Right atrium auricular region (tissue), 2 donors: ENCODE measurements at regions not wholly inside any gene's neighbourhood (a gene's known extent, or its start where the extent isn't known, plus 50 kb on each side); places are given as distances from the start of the nearest gene placed in this dataset.
A peak's percentile ranks its signal among the peaks of the same experiment; 100 is the strongest.
"Not testable (repeated sequence)": the region's sequence is repeated elsewhere in the genome, so short reads cannot be mapped to it uniquely, and the experiment has no call there.

Source experiments
- DNase-seq: peaks from one replicate; pipeline ENCODE4 v3.0.0-alpha.2; 2019; ENCODE audit warnings: low spot score
- H3K27ac ChIP-seq, 2 donors: fragments of 200-600 bp; sonication (generic); 1 replicate in 1 of 2; 2 replicates in 1 of 2; pipeline ENCODE4 v1.5.1; 2016 to 2019
- H3K27me3 ChIP-seq, 2 donors: fragments of 200-600 bp; sonication (generic); one replicate each; pipeline versions ENCODE4 v1.5.1 to v1.6.0; 2017 to 2019
- H3K36me3 ChIP-seq: fragments of 200-600 bp; sonication (generic); one replicate; pipeline ENCODE4 v1.5.1; 2016
- H3K4me1 ChIP-seq, 2 donors: fragments of 200-600 bp; sonication (generic); one replicate each; pipeline versions ENCODE4 v1.5.1 to v1.6.0; 2017 to 2019
- H3K4me3 ChIP-seq, 2 donors: fragments of 200-600 bp; sonication (generic); 1 replicate in 1 of 2; 2 replicates in 1 of 2; pipeline ENCODE4 v1.5.1; 2017 to 2019; ENCODE audit warnings: mild to moderate bottlenecking in 1 of 2, moderate library complexity in 1 of 2
- H3K9me3 ChIP-seq, 2 donors: fragments of 200-600 bp; sonication (generic); one replicate each; pipeline ENCODE4 v1.5.1; 2019
- TF ChIP-seq, protein P1 (sequence below), 2 donors: fragments of 200-600 bp; sonication (generic); IDR thresholded peaks; one replicate each; pipeline ENCODE4 v1.5.1; 2019; ENCODE audit warnings: antibody characterized with exemption in 2 of 2

DNA sequence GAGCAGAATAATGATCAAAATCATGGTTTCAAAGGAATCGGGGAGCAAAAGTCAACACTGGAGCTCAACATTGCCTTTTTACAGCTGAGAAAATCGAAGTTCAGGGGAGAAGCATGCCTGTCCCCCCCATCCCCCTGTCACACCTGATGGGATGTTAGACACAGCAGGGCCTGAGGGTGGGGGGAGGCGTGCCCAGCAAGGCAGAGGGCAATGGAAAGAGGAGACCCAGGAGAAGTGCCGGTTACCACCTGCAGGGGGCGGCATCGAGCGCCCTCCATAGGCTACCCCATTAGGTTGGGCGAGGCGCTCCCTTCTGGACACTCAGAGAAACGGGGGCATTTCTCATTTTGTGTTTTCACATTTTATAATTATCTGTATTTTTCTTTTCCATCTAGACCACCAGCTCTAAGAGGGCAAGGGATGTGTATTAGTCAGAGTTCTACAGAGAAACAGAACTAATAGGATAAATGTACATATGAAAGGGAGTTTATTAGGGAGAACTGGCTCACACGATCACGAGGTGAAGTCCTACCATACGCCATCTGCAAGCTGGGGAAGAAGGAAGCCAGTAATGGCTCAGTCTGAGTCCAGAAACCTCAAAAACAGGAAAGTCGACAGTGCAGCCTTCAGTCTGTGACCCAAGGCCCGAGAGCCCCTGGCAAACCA, 271.3 kb downstream of the LRATD1 start:
- DNase-seq, result no peak

DNA sequence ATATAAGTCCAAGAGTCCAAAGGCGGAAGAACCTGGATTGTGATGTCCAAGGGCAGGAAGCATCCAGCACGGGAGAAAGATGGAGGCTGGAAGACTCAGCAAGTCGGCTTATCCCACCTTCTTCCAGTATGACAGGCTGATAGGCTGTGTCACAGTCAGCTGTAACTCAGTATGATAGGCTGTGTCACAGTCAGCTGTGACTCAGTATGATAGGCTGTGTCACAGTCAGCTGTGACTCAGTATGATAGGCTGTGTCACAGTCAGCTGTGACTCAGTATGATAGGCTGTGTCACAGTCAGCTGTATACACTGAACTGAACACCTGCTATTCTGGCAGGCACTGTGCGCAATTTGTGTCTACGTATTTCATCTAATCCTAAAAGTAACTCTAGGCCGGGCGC, 271.9 kb downstream of the LRATD1 start:
- not testable (repeated sequence) for H3K27me3 ChIP-seq, H3K4me1 ChIP-seq, H3K27ac ChIP-seq, H3K9me3 ChIP-seq, H3K4me3 ChIP-seq, DNase-seq, H3K36me3 ChIP-seq

More for the DNA sequence above, 271.3 kb downstream of the LRATD1 start:
- H3K36me3 ChIP-seq, result no peaks in the 10 kb centered on the region
- H3K4me1 ChIP-seq, result no peaks in the 10 kb centered on the region
- H3K9me3 ChIP-seq, result no peaks in the 10 kb centered on the region
- TF ChIP-seq, protein P1, sequence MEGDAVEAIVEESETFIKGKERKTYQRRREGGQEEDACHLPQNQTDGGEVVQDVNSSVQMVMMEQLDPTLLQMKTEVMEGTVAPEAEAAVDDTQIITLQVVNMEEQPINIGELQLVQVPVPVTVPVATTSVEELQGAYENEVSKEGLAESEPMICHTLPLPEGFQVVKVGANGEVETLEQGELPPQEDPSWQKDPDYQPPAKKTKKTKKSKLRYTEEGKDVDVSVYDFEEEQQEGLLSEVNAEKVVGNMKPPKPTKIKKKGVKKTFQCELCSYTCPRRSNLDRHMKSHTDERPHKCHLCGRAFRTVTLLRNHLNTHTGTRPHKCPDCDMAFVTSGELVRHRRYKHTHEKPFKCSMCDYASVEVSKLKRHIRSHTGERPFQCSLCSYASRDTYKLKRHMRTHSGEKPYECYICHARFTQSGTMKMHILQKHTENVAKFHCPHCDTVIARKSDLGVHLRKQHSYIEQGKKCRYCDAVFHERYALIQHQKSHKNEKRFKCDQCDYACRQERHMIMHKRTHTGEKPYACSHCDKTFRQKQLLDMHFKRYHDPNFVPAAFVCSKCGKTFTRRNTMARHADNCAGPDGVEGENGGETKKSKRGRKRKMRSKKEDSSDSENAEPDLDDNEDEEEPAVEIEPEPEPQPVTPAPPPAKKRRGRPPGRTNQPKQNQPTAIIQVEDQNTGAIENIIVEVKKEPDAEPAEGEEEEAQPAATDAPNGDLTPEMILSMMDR (IDR thresholded peaks at IDR 0.05), result peak in 1 of 2 donors; percentile 45
- no peak overlapping the region for H3K4me3 ChIP-seq
- H3K27me3 ChIP-seq, result no peaks in the 10 kb centered on the region
- H3K27ac ChIP-seq, result no peak overlapping the region

DNA sequence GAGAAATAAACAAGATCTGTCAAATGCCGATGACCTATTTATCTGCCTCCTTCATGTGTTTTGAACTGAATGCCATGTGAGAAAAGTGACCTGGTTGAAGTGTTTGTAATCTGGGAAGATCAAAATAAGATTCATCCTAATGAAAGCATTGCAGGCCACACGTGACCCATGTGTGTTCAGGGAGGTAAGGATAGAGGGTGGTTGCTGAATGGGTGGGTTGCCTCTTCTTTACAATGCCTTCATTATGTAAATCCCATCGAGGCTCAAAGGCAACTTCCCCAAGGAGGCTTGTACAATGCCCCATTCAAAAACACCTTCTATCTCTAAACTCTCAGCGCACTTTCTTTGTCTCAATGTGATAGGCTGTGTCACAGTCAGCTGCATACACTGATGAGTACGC, 273.1 kb downstream of the LRATD1 start:
- DNase-seq, result no peak
- H3K4me1 ChIP-seq, result no peaks in the 10 kb centered on the region
- H3K27me3 ChIP-seq, result no peaks in the 10 kb centered on the region
- H3K9me3 ChIP-seq, result no peaks in the 10 kb centered on the region
- TF ChIP-seq, protein P1 (IDR thresholded peaks at IDR 0.05), result no peak
- H3K36me3 ChIP-seq, result no peaks in the 10 kb centered on the region
- H3K4me3 ChIP-seq, result no peak overlapping the region
- H3K27ac ChIP-seq, result no peak overlapping the region

DNA sequence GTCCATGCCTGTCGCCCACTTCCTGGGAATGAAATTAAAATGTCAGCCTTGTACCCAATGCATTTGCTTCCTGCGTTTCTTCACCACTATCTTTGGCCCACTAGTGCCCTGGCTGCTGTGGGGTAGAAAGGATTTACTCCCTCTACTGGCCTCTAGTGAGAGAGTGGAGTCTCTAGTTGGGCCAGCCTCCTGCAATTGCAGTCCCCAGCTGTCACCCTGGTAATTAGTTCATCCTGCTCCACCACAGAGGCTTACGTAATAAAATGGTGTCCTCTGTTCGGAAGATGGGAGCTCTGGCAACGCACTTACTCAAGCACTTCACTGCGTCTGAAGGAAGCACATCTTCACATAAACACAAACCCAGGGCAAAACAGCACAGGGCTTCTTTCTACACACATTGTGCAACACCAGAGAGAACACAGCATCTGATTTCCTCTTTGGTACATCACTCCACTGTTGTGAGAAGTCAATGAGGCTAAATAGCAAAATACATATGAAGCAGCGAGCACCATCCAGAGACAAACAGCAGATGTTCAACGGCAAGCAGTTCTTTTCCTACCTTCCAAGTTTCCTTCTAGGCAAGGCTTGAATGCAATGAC, 274.6 kb downstream of the LRATD1 start:
- Histone ChIP-seq H3K4me1 (no peaks in the 10 kb centered on the region), H3K9me3 (no peaks in the 10 kb centered on the region), H3K27ac (no peak overlapping the region), H3K27me3 (no peaks in the 10 kb centered on the region), H3K36me3 (no peaks in the 10 kb centered on the region), H3K4me3 (no peak overlapping the region)
- TF ChIP-seq, protein P1 (IDR thresholded peaks at IDR 0.05), result no peak
- DNase-seq, result no peak

DNA sequence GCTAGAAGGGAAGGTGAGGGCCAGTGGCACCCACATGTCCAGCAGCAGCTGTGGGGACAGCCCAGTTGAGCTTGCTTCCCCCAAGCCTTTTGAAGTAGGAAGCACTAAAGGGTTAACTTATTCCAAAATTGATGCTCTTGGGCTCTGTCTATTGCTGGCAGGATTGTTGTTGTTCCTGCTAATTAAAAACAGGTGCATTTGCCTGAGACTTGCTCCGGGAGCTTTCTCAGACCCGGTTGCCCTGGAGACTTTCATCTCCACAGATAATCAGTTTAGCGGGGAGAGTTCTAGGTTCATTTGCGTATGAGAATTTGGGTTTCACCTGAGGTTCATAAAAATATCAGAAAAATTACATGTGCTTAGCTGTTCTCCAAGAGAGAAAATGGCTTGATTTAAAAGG, 277.3 kb downstream of the LRATD1 start:
- Histone ChIP-seq H3K36me3 (no peaks in the 10 kb centered on the region), H3K4me1 (no peaks in the 10 kb centered on the region), H3K4me3 (no peak overlapping the region), H3K27ac (no peak overlapping the region), H3K27me3 (no peaks in the 10 kb centered on the region), H3K9me3 (no peaks in the 10 kb centered on the region)
- no peak for DNase-seq
- TF ChIP-seq, protein P1 (IDR thresholded peaks at IDR 0.05), result no peak

DNA sequence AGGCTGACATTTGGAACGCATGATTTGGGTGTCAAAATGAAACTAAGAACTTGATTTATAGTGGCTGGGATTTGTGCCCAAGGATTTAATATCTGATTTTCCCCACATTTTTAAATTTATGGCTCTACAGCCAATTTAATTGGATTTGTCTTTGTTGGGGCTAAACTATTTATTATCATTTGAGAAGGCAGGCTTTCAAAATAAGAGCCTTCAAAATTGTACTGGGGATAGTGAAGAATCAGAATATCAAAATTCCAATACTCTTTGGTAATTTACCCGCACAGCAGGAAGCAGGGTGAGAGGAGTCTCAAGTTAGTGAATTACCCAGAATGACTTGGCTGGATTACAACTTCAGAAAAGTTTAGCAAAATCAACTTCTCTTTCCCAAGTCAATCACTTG, 278.1 kb downstream of the LRATD1 start:
- no peaks in the 10 kb centered on the region for H3K9me3 ChIP-seq
- no peak overlapping the region for H3K27ac ChIP-seq
- no peak overlapping the region for H3K4me3 ChIP-seq
- no peaks in the 10 kb centered on the region for H3K36me3 ChIP-seq
- no peaks in the 10 kb centered on the region for H3K27me3 ChIP-seq
- no peaks in the 10 kb centered on the region for H3K4me1 ChIP-seq
- no peak for DNase-seq
- TF ChIP-seq, protein P1 (IDR thresholded peaks at IDR 0.05), result no peak
